ENCODE measurements at regions not wholly inside any gene's neighbourhood (a gene's known extent, or its start where the extent isn't known, plus 50 kb on each side); places are given as distances from the start of the nearest gene placed in this dataset.

GRCh38 chrX:79557212-79557611 is 190.1 kb upstream of the ITM2A start:
- TF ChIP-seq CTCF (IDR thresholded peaks at IDR 0.05): no peak

GRCh38 chrX:79556800-79557199 is 189.7 kb upstream of the ITM2A start:
- TF ChIP-seq CTCF (IDR thresholded peaks at IDR 0.05): no peak

GRCh38 chrX:79530310-79531108 is 163.4 kb upstream of the ITM2A start:
- TF ChIP-seq CTCF (IDR thresholded peaks at IDR 0.05): no peak

GRCh38 chrX:79524642-79525041 is 157.5 kb upstream of the ITM2A start:
- peak; percentile 45 for TF ChIP-seq CTCF (IDR thresholded peaks at IDR 0.05)

- no peak; the same call in 1 of the 2 replicates for TF ChIP-seq CTCF (IDR thresholded peaks at IDR 0.05)
These were observed 148.4 kb upstream of the ITM2A start for GRCh38 chrX:79515529-79515928.

GRCh38 chrX:79511799-79512198 is 144.7 kb upstream of the ITM2A start:
- no peak for TF ChIP-seq CTCF (IDR thresholded peaks at IDR 0.05)

- no peak for TF ChIP-seq CTCF (IDR thresholded peaks at IDR 0.05)
These were observed 138.9 kb upstream of the ITM2A start for GRCh38 chrX:79506001-79506400.

GRCh38 chrX:79482686-79483085 is 115.6 kb upstream of the ITM2A start:
- TF ChIP-seq CTCF (IDR thresholded peaks at IDR 0.05): no peak
